Gastrocnemius medialis (tissue), 4 donors: ENCODE measurements at regions not wholly inside any gene's neighbourhood (a gene's known extent, or its start where the extent isn't known, plus 50 kb on each side); places are given as distances from the start of the nearest gene placed in this dataset.

Experiments used
- CTCF ChIP-seq, 5 experiments: fragments of 450-650 bp in 3 of 5; fragments of 200-600 bp in 2 of 5; sonication (generic) in 2 of 5; IDR thresholded peaks in 4 of 5; conservative IDR thresholded peaks in 1 of 5; 1 replicate in 4 of 5; 2 replicates in 1 of 5; pipeline ENCODE4 v1.5.1; 2016 to 2019; ENCODE audit warnings: antibody characterized with exemption in 5 of 5, mild to moderate bottlenecking in 3 of 5, moderate library complexity in 3 of 5
- POLR2A ChIP-seq, 2 donors: fragments of 450-650 bp; IDR thresholded peaks; one replicate each; pipeline ENCODE4 v1.6.1; 2017; ENCODE audit warnings: antibody characterized with exemption in 2 of 2, mild to moderate bottlenecking in 2 of 2, moderate library complexity in 2 of 2

DNA sequence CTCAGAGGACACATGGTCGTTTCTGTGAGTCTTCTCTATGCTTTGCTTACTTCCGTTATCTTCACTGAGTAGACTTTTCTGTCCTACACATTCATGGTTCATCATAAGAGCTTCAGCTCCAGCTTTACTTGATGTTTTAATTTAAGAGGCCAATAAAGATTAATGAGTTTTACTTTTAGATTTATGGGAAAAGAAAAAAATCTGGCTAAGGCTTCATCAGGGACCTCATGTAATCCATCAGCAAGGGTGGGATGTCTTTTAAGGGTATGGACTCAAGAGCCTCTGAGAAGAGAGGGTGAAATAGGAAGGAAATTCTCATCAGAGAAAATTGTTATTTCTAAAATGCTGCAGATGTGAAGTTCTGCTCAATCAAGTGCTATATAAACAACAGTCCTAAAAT lies 963.0 kb upstream of the RAG2 start:
- TF ChIP-seq CTCF (IDR thresholded peaks at IDR 0.05 in 4 of 5, conservative IDR thresholded peaks at IDR 0.05 in 1 of 5) (no peak), POLR2A (IDR thresholded peaks at IDR 0.05) (no peak)
